Neuronal stem cell (in vitro differentiated cells): ENCODE measurements at regions not wholly inside any gene's neighbourhood (a gene's known extent, or its start where the extent isn't known, plus 50 kb on each side); places are given as distances from the start of the nearest gene placed in this dataset.

Experiments used
- DNase-seq: peaks from one replicate; pipeline ENCODE4 v3.0.0-alpha.2; 2013; ENCODE audit warnings: low spot score
- H2AFZ ChIP-seq: one replicate; pipeline ENCODE4 v1.6.1; 2013; ENCODE audit warnings: mild to moderate bottlenecking, low read length, inconsistent platforms
- H2AK5ac ChIP-seq: 2 replicates; pipeline ENCODE4 v1.6.1; 2013; ENCODE audit warnings: low read depth, mild to moderate bottlenecking, inconsistent platforms, low read length, moderate library complexity, mixed read lengths
- H2BK120ac ChIP-seq: 2 replicates; pipeline ENCODE4 v1.6.1; 2013; ENCODE audit warnings: low read depth, mild to moderate bottlenecking, inconsistent platforms, low read length, moderate library complexity, mixed read lengths
- H2BK12ac ChIP-seq: one replicate; pipeline ENCODE4 v1.6.1; 2013; ENCODE audit warnings: low read length, inconsistent platforms
- H2BK15ac ChIP-seq: 2 replicates; pipeline ENCODE4 v1.6.1; 2013; ENCODE audit warnings: mild to moderate bottlenecking, low read length, inconsistent platforms, mixed read lengths
- H2BK5ac ChIP-seq: one replicate; pipeline ENCODE4 v1.6.1; 2013; ENCODE audit warnings: inconsistent platforms, mild to moderate bottlenecking, low read length, moderate library complexity
- H3K14ac ChIP-seq: one replicate; pipeline ENCODE4 v1.6.1; 2013; ENCODE audit warnings: low read length, inconsistent platforms
- H3K18ac ChIP-seq: 2 replicates; pipeline ENCODE4 v1.6.1; 2013; ENCODE audit warnings: low read length, inconsistent platforms
- H3K23ac ChIP-seq: 2 replicates; pipeline ENCODE4 v1.6.1; 2013; ENCODE audit warnings: low read depth, mild to moderate bottlenecking, mixed read lengths, low read length, inconsistent platforms; ENCODE audit not compliant: poor library complexity
- H3K27ac ChIP-seq: replicated peaks from 3 replicates; pipeline ENCODE4 v1.5.1; 2013; ENCODE audit warnings: low read length, inconsistent platforms
- H3K27me3 ChIP-seq, 3 experiments: 2 replicates each; pipeline ENCODE4 v1.6.1; 2013; ENCODE audit warnings: low read length in 3 of 3, mild to moderate bottlenecking in 2 of 3, inconsistent platforms in 1 of 3, low read depth in 1 of 3, mixed read lengths in 1 of 3, moderate library complexity in 1 of 3; ENCODE audit not compliant: control insufficient read depth in 3 of 3, insufficient read depth in 3 of 3
- H3K36me3 ChIP-seq, 2 donors: replicated peaks in 1 of 2; 2 replicates each; pipeline ENCODE4 v1.6.1; 2013; ENCODE audit warnings: low read length in 2 of 2; ENCODE audit not compliant: control insufficient read depth in 2 of 2, insufficient read depth in 2 of 2
- H3K4ac ChIP-seq: 2 replicates; pipeline ENCODE4 v1.6.1; 2013; ENCODE audit warnings: inconsistent platforms, mild to moderate bottlenecking, low read length, moderate library complexity
- H3K4me1 ChIP-seq, 2 donors: 1 replicate in 1 of 2; 2 replicates in 1 of 2; pipeline ENCODE4 v1.6.1; 2013; ENCODE audit warnings: low read length in 2 of 2, low read depth in 1 of 2; ENCODE audit not compliant: control insufficient read depth in 2 of 2, insufficient read depth in 1 of 2
- H3K4me2 ChIP-seq: one replicate; pipeline ENCODE4 v1.6.1; 2013; ENCODE audit warnings: mild to moderate bottlenecking, low read length, inconsistent platforms; ENCODE audit not compliant: insufficient read depth, poor library complexity, severe bottlenecking
- H3K4me3 ChIP-seq, 2 donors: 2 replicates each; pipeline ENCODE4 v1.5.1; 2013; ENCODE audit warnings: low read length in 2 of 2, mild to moderate bottlenecking in 2 of 2, inconsistent platforms in 1 of 2, moderate library complexity in 1 of 2
- H3K79me1 ChIP-seq: one replicate; pipeline ENCODE4 v1.6.1; 2013; ENCODE audit warnings: low read depth, mild to moderate bottlenecking, inconsistent platforms, low read length, moderate library complexity
- H3K9ac ChIP-seq: one replicate; pipeline ENCODE4 v1.6.1; 2013; ENCODE audit warnings: mild to moderate bottlenecking, low read depth, low read length, inconsistent platforms; ENCODE audit not compliant: poor library complexity
- H3K9me3 ChIP-seq, 2 donors: replicated peaks in 1 of 2; 2 replicates each; pipeline versions ENCODE3 to v1.6.1; 2013; ENCODE audit warnings: low read length in 2 of 2, mild to moderate bottlenecking in 2 of 2, inconsistent platforms in 1 of 2, low read depth in 1 of 2, mixed read lengths in 1 of 2, moderate library complexity in 1 of 2; ENCODE audit not compliant: control insufficient read depth in 2 of 2, insufficient read depth in 1 of 2
- H4K8ac ChIP-seq: one replicate; pipeline ENCODE4 v1.6.1; 2013; ENCODE audit warnings: low read depth, mild to moderate bottlenecking, inconsistent platforms, low read length, moderate library complexity
- H4K91ac ChIP-seq: one replicate; pipeline ENCODE4 v1.6.1; 2013; ENCODE audit warnings: low read length, low read depth, mild to moderate bottlenecking, inconsistent platforms; ENCODE audit not compliant: poor library complexity
- WGBS, 2 donors: extraction: QIAGEN DNeasy Blood & Tissue Kit; methylation state at CpG; one replicate each; pipeline ENCODE4 v1.1.7; 2013; ENCODE audit warnings: missing lambda C conversion rate in 2 of 2, mixed read lengths in 1 of 2; ENCODE audit not compliant: insufficient read length in 2 of 2, insufficient replicate concordance in 1 of 2; ENCODE audit errors: extremely low coverage in 2 of 2; 5-methylcytosine and 5-hydroxymethylcytosine counted together

- no peak for DNase-seq
- H3K14ac ChIP-seq = no peak overlapping the region
- no peak overlapping the region for H3K4me3 ChIP-seq
- no peaks in the 10 kb centered on the region for H3K9me3 ChIP-seq
- H3K4me2 ChIP-seq = no peak overlapping the region
- no peaks in the 10 kb centered on the region for H3K79me1 ChIP-seq
- H3K36me3 ChIP-seq = no peaks in the 10 kb centered on the region
- no peak overlapping the region for H3K27ac ChIP-seq
- H2BK120ac ChIP-seq = no peak overlapping the region
- H4K8ac ChIP-seq = no peak overlapping the region
- no peak overlapping the region for H2BK5ac ChIP-seq
- no peak overlapping the region for H3K23ac ChIP-seq
- H2BK15ac ChIP-seq = no peak overlapping the region
- H3K18ac ChIP-seq = no peak overlapping the region
- H2BK12ac ChIP-seq = no peak overlapping the region
- no peak overlapping the region for H2AFZ ChIP-seq
- H4K91ac ChIP-seq = no peak overlapping the region
- no peak overlapping the region for H2AK5ac ChIP-seq
- no CpG with 5 or more reads among the region's 1 CpG for WGBS, 2 donors
- no peak overlapping the region for H3K4ac ChIP-seq
- H3K9ac ChIP-seq = no peak overlapping the region
- no peaks in the 10 kb centered on the region for H3K4me1 ChIP-seq
- no peaks in the 10 kb centered on the region for H3K27me3 ChIP-seq
Observed at GRCh38 chr5:25435882-25436281, 791.1 kb upstream of the CDH10 start.

- Histone ChIP-seq H3K27me3 (no peaks in the 10 kb centered on the region), H2BK12ac (no peak overlapping the region)
- DNase-seq = no peak
Observed at GRCh38 chr5:25427240-25427639, 782.5 kb upstream of the CDH10 start.

GRCh38 chr5:25423271-25423670, 778.5 kb upstream of the CDH10 start:
- H3K4ac ChIP-seq = no peak overlapping the region
- no peak overlapping the region for H2BK12ac ChIP-seq
- DNase-seq = no peak
- H3K36me3 ChIP-seq = no peaks in the 10 kb centered on the region
- no peak overlapping the region for H3K4me3 ChIP-seq
- no peak overlapping the region for H2BK120ac ChIP-seq
- no peak overlapping the region for H4K8ac ChIP-seq
- no peak overlapping the region for H2BK5ac ChIP-seq
- H3K14ac ChIP-seq = no peak overlapping the region
- WGBS, 2 donors = no CpG with 5 or more reads among the region's 1 CpG
- no peak overlapping the region for H2BK15ac ChIP-seq
- H3K18ac ChIP-seq = no peak overlapping the region
- H4K91ac ChIP-seq = no peak overlapping the region
- no peak overlapping the region for H3K9ac ChIP-seq
- no peaks in the 10 kb centered on the region for H3K27me3 ChIP-seq
- no peaks in the 10 kb centered on the region for H3K9me3 ChIP-seq
- no peak overlapping the region for H2AK5ac ChIP-seq
- no peaks in the 10 kb centered on the region for H3K4me1 ChIP-seq
- no peak overlapping the region for H3K27ac ChIP-seq
- no peaks in the 10 kb centered on the region for H3K79me1 ChIP-seq
- H3K23ac ChIP-seq = no peak overlapping the region
- H3K4me2 ChIP-seq = no peak overlapping the region
- no peak overlapping the region for H2AFZ ChIP-seq

More at GRCh38 chr5:25427240-25427639, 782.5 kb upstream of the CDH10 start:
- Histone ChIP-seq H3K36me3 (no peaks in the 10 kb centered on the region), H3K79me1 (no peaks in the 10 kb centered on the region), H2AK5ac (no peak overlapping the region), H3K4me1 (peaks cover 0 to 2% of the 10 kb centered on the region in 2 donors), H2BK15ac (no peak overlapping the region), H3K4me2 (no peak overlapping the region), H3K27ac (no peak overlapping the region), H3K4ac (no peak overlapping the region), H4K8ac (no peak overlapping the region), H2BK5ac (no peak overlapping the region), H2AFZ (no peak overlapping the region), H4K91ac (no peak overlapping the region), H2BK120ac (no peak overlapping the region), H3K9ac (no peak overlapping the region), H3K4me3 (no peak overlapping the region), H3K18ac (no peak overlapping the region), H3K23ac (no peak overlapping the region), H3K9me3 (no peaks in the 10 kb centered on the region), H3K14ac (no peak overlapping the region)
- WGBS, 2 donors = no CpG with 5 or more reads among the region's 1 CpG

- no peaks in the 10 kb centered on the region for H3K79me1 ChIP-seq
- no peak overlapping the region for H3K23ac ChIP-seq
- no peak overlapping the region for H2AFZ ChIP-seq
- no peak overlapping the region for H3K9ac ChIP-seq
- H2BK120ac ChIP-seq = no peak overlapping the region
- no peak overlapping the region for H2BK15ac ChIP-seq
- no peak overlapping the region for H2BK5ac ChIP-seq
- no peak overlapping the region for H2AK5ac ChIP-seq
- no peak overlapping the region for H3K14ac ChIP-seq
- DNase-seq = no peak
- H4K8ac ChIP-seq = no peak overlapping the region
- no peak overlapping the region for H3K4me3 ChIP-seq
- H3K4me1 ChIP-seq = no peaks in the 10 kb centered on the region
- no peak overlapping the region for H3K27ac ChIP-seq
- H4K91ac ChIP-seq = no peak overlapping the region
- H3K27me3 ChIP-seq = no peaks in the 10 kb centered on the region
- H3K9me3 ChIP-seq = no peaks in the 10 kb centered on the region
- H2BK12ac ChIP-seq = no peak overlapping the region
- no peak overlapping the region for H3K4ac ChIP-seq
- H3K4me2 ChIP-seq = no peak overlapping the region
- WGBS, 2 donors = no CpG with 5 or more reads among the region's 2 CpGs
- H3K18ac ChIP-seq = no peak overlapping the region
- H3K36me3 ChIP-seq = no peaks in the 10 kb centered on the region
Observed at GRCh38 chr5:25419684-25420083, 774.9 kb upstream of the CDH10 start.
